Spleen (tissue), 11 donors: ENCODE measurements at regions not wholly inside any gene's neighbourhood (a gene's known extent, or its start where the extent isn't known, plus 50 kb on each side); places are given as distances from the start of the nearest gene placed in this dataset.

Experiments
- DNase-seq: peaks from one replicate; pipeline ENCODE4 v3.0.0-alpha.2; 2020
- H3K27ac ChIP-seq, 8 donors: fragments of 200-600 bp; sonication (generic) in 7 of 8; 1 replicate in 4 of 8; 2 replicates in 4 of 8; pipeline versions ENCODE4 v1.5.0 to v1.8.0; 2016 to 2021; ENCODE audit warnings: inconsistent platforms in 4 of 8, mild to moderate bottlenecking in 4 of 8, moderate library complexity in 1 of 8
- H3K27me3 ChIP-seq, 7 donors: fragments of 200-600 bp; sonication (generic) in 6 of 7; replicated peaks in 1 of 7; 1 replicate in 4 of 7; 2 replicates in 3 of 7; pipeline versions ENCODE4 v1.5.0 to v1.8.0; 2016 to 2021; ENCODE audit warnings: inconsistent platforms in 3 of 7, mild to moderate bottlenecking in 1 of 7
- H3K36me3 ChIP-seq, 6 donors: fragments of 200-600 bp; sonication (generic) in 5 of 6; 1 replicate in 4 of 6; 2 replicates in 2 of 6; pipeline versions ENCODE4 v1.5.0 to v1.8.0; 2016 to 2021; ENCODE audit warnings: inconsistent platforms in 2 of 6
- H3K4me1 ChIP-seq, 6 donors: fragments of 200-600 bp; sonication (generic) in 5 of 6; 1 replicate in 3 of 6; 2 replicates in 3 of 6; pipeline versions ENCODE4 v1.5.0 to v1.8.0; 2016 to 2021; ENCODE audit warnings: inconsistent platforms in 3 of 6
- H3K4me3 ChIP-seq, 8 donors: fragments of 200-600 bp; sonication (generic) in 7 of 8; 1 replicate in 4 of 8; 2 replicates in 4 of 8; pipeline versions ENCODE4 v1.5.0 to v1.8.0; 2016 to 2021; ENCODE audit warnings: inconsistent platforms in 4 of 8, mild to moderate bottlenecking in 4 of 8, moderate library complexity in 2 of 8
- H3K9me3 ChIP-seq, 8 donors: fragments of 200-600 bp; sonication (generic) in 7 of 8; 1 replicate in 4 of 8; 2 replicates in 4 of 8; pipeline versions ENCODE4 v1.5.0 to v1.8.0; 2016 to 2021; ENCODE audit warnings: inconsistent platforms in 4 of 8
- POLR2A ChIP-seq, 3 donors: fragments of 450-650 bp; IDR thresholded peaks; one replicate each; pipeline ENCODE4 v1.5.1; 2017; ENCODE audit warnings: antibody characterized with exemption in 3 of 3, mild to moderate bottlenecking in 1 of 3
- POLR2AphosphoS5 ChIP-seq, 3 donors: sonication (generic); formaldehyde crosslinking; IDR thresholded peaks; one replicate each; pipeline ENCODE4 v1.5.1; 2017; ENCODE audit warnings: antibody characterized with exemption in 3 of 3
- WGBS, 5 donors: extraction: QIAGEN DNeasy Blood & Tissue Kit in 3 of 5; methylation state at CpG; one replicate each; pipeline versions ENCODE4 v1.1.5 to v1.1.7; 2013 to 2018; 5-methylcytosine and 5-hydroxymethylcytosine counted together
- intact Hi-C: fragments of 100-400 bp; cut with DNase I; formaldehyde crosslinking; loops from one replicate; pipeline ENCODE4 v1.15.0; 2023; ENCODE audit warnings: low total_unique reads
- TF ChIP-seq, protein P1 (sequence below), 11 experiments: fragments of 200-600 bp in 7 of 11; fragments of 450-650 bp in 4 of 11; sonication (generic) in 4 of 11; IDR thresholded peaks in 8 of 11; conservative IDR thresholded peaks in 3 of 11; 1 replicate in 7 of 11; 2 replicates in 4 of 11; pipeline versions ENCODE4 v1.4.0 to v1.8.0; 2016 to 2021; ENCODE audit warnings: antibody characterized with exemption in 11 of 11, inconsistent platforms in 4 of 11, mild to moderate bottlenecking in 1 of 11
- donor health status: healthy with polysubstance abuse.
- donor health status: DM: no; HTN: no; CAD: no; lungs with moderate emphysema.
- donor health status: DM: no; HTN: no; CAD: no.
- donor health status: Bipolar disorder and iron deficiency.
- donor health status: healthy.
- donor health status: DM: no; HTN: no; CAD: no.
- donor health status: DM: yes; HTN: yes; CAD: no.

DNA sequence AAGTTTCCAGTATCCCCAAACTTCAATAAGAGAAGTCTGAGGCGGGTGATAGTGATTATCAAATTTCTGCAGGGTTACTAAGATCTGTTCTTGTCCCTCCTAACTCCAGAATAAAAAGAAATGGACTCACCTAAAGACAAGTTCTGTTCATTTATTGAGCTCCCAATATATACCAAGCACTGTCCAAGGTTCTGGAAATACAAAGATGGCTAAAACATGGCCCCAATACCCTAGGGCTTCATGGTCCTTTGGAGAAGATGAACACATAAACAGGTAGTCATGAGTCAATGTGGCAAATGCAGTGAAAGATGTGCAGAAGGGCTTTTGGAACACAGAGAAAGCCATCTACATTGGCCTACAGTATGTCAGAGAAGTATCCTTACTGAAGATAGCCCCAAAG, 231.2 kb downstream of the PPP1R2C start:
- Histone ChIP-seq H3K4me1 (no peaks in the 10 kb centered on the region), H3K27me3 (no peaks in the 10 kb centered on the region), H3K4me3 (no peak overlapping the region), H3K36me3 (no peaks in the 10 kb centered on the region), H3K9me3 (no peaks in the 10 kb centered on the region), H3K27ac (no peak overlapping the region)
- TF ChIP-seq POLR2A (IDR thresholded peaks at IDR 0.05) (no peak), POLR2AphosphoS5 (IDR thresholded peaks at IDR 0.05) (no peak)
- TF ChIP-seq, protein P1, sequence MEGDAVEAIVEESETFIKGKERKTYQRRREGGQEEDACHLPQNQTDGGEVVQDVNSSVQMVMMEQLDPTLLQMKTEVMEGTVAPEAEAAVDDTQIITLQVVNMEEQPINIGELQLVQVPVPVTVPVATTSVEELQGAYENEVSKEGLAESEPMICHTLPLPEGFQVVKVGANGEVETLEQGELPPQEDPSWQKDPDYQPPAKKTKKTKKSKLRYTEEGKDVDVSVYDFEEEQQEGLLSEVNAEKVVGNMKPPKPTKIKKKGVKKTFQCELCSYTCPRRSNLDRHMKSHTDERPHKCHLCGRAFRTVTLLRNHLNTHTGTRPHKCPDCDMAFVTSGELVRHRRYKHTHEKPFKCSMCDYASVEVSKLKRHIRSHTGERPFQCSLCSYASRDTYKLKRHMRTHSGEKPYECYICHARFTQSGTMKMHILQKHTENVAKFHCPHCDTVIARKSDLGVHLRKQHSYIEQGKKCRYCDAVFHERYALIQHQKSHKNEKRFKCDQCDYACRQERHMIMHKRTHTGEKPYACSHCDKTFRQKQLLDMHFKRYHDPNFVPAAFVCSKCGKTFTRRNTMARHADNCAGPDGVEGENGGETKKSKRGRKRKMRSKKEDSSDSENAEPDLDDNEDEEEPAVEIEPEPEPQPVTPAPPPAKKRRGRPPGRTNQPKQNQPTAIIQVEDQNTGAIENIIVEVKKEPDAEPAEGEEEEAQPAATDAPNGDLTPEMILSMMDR (IDR thresholded peaks at IDR 0.05 in 8 of 11, conservative IDR thresholded peaks at IDR 0.05 in 3 of 11) = no peak
- no peak for DNase-seq
- 63 to 84% (median 81%) methylated on average over 1 of the region's 1 CpG for WGBS, 5 donors
- intact Hi-C loops = no loop called here

DNA sequence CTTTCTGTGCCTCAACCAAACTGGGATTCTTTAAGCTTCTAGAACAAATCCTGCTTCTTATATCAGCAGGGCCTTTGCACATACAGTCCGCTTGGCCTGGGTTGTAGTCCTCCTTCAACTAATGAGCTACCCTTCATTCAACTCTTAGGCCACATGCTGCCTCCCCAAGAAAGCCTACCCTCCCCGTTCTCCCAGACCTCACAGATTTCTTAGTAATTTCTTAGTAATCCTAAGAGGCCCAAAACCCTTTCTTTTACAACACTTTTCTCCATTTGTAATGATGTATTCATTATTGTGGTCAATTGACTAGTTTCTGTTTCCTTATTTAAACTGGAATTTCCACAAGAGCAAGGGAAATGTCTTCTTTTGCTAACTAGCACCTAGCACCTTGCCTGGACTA, 233.1 kb downstream of the PPP1R2C start:
- 74 to 96% (median 80%) methylated on average over 2 of the region's 2 CpGs for WGBS, 5 donors
- Histone ChIP-seq H3K27me3 (no peaks in the 10 kb centered on the region), H3K4me3 (no peak overlapping the region)

DNA sequence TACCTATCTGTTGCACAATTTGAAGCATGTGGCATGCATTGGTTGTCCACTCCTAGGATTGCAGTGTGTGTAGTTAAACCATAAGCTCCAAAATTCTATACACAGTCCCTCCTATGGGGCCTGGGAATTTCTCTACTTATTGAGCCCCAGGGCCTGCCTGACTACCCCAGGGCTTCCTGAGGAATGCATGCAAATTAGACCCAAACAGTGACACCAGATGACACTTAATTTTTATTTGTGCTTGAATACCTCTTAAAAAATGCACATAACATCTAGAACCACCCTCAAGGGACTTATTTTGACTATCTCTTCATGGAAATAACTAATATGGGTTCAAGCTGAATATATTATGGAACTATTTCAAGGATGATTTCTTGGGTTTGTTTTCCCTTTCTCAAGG, 236.4 kb downstream of the PPP1R2C start:
- no peaks in the 10 kb centered on the region for H3K9me3 ChIP-seq
- no peaks in the 10 kb centered on the region for H3K27me3 ChIP-seq
- no peaks in the 10 kb centered on the region for H3K36me3 ChIP-seq
- intact Hi-C loops = no loop called here
- no peak for DNase-seq
- TF ChIP-seq, protein P1 (IDR thresholded peaks at IDR 0.05 in 8 of 11, conservative IDR thresholded peaks at IDR 0.05 in 3 of 11) = no peak
- TF ChIP-seq POLR2AphosphoS5 (IDR thresholded peaks at IDR 0.05) (no peak), POLR2A (IDR thresholded peaks at IDR 0.05) (no peak)
- no peaks in the 10 kb centered on the region for H3K4me1 ChIP-seq
- H3K4me3 ChIP-seq = no peak overlapping the region
- H3K27ac ChIP-seq = no peak overlapping the region

More for the DNA sequence above, 233.1 kb downstream of the PPP1R2C start:
- intact Hi-C loops = no loop called here
- no peaks in the 10 kb centered on the region for H3K9me3 ChIP-seq
- H3K36me3 ChIP-seq = no peaks in the 10 kb centered on the region
- no peak overlapping the region for H3K27ac ChIP-seq
- TF ChIP-seq, protein P1 (IDR thresholded peaks at IDR 0.05 in 8 of 11, conservative IDR thresholded peaks at IDR 0.05 in 3 of 11) = no peak
- TF ChIP-seq POLR2A (IDR thresholded peaks at IDR 0.05) = no peak
- TF ChIP-seq POLR2AphosphoS5 (IDR thresholded peaks at IDR 0.05) = no peak
- no peak for DNase-seq
- no peaks in the 10 kb centered on the region for H3K4me1 ChIP-seq

DNA sequence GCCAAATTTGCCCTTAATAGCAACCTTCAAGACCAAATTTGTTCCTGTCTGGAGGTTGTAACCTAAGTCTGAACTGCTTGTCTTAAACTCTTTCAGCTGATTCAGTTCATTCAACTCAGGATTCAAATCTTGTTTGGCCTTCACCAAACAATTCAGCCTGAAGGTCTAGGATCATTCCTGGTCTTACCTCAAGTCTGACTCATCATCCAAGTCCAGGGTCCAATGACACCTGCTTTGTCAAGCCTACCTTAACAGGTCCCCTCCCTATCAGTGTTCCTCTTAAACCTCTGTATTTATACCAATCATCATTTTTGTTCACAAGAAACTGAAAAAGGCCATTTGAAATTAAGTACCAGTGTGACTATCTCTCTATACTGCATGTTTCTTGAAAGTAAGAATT, 237.8 kb downstream of the PPP1R2C start:
- DNase-seq = no peak
- Histone ChIP-seq H3K36me3 (no peaks in the 10 kb centered on the region), H3K27ac (no peak overlapping the region), H3K9me3 (no peaks in the 10 kb centered on the region), H3K4me1 (no peaks in the 10 kb centered on the region), H3K27me3 (no peaks in the 10 kb centered on the region), H3K4me3 (no peak overlapping the region)
- no peak for TF ChIP-seq POLR2A (IDR thresholded peaks at IDR 0.05)
- TF ChIP-seq, protein P1 (IDR thresholded peaks at IDR 0.05 in 8 of 11, conservative IDR thresholded peaks at IDR 0.05 in 3 of 11) = no peak
- no peak for TF ChIP-seq POLR2AphosphoS5 (IDR thresholded peaks at IDR 0.05)
- intact Hi-C loops = no loop called here
